ENCODE measurements at regions not wholly inside any gene's neighbourhood (a gene's known extent, or its start where the extent isn't known, plus 50 kb on each side); places are given as distances from the start of the nearest gene placed in this dataset.

GRCh38 chr13:34013061-34013460 is 195.1 kb downstream of the RFC3 start:
- DNase-seq (ENCODE audit: low spot score) = no peak
- no peak for TF ChIP-seq CTCF (conservative IDR thresholded peaks at IDR 0.05; ENCODE audit: low read depth)
- ChIA-PET POLR2A (ENCODE audit: low non-redundant PET) (no interaction called here), CTCF (no interaction called here)
- no peak overlapping the region for H3K27ac ChIP-seq

GRCh38 chr13:34017231-34017630 is 199.3 kb downstream of the RFC3 start:
- no peak overlapping the region for H3K27ac ChIP-seq
- ChIA-PET POLR2A (ENCODE audit: low non-redundant PET) (no interaction called here), CTCF (interaction anchor here (0.6 kb wide), 1 partner anchor 43 kb away, joined by 3 read pairs; no protein-coding TSS in a partner anchor)
- TF ChIP-seq CTCF (conservative IDR thresholded peaks at IDR 0.05; ENCODE audit: low read depth) = no peak
- DNase-seq (ENCODE audit: low spot score) = peak; percentile 31

- ChIA-PET CTCF (no interaction called here), POLR2A (ENCODE audit: low non-redundant PET) (no interaction called here)
- no peak for TF ChIP-seq CTCF (conservative IDR thresholded peaks at IDR 0.05; ENCODE audit: low read depth)
- H3K27ac ChIP-seq = no peak overlapping the region
- DNase-seq (ENCODE audit: low spot score) = no peak
These were observed 201.9 kb downstream of the RFC3 start for GRCh38 chr13:34019870-34020269.

GRCh38 chr13:34020388-34020787 is 202.4 kb downstream of the RFC3 start:
- no peak for TF ChIP-seq CTCF (conservative IDR thresholded peaks at IDR 0.05; ENCODE audit: low read depth)
- POLR2A ChIA-PET (ENCODE audit: low non-redundant PET) = no interaction called here
- CTCF ChIA-PET = interaction anchor here (0.7 kb wide), 1 partner anchor 19 kb away, joined by 3 read pairs; no protein-coding TSS in a partner anchor
- no peak overlapping the region for H3K27ac ChIP-seq
- DNase-seq (ENCODE audit: low spot score) = no peak

- DNase-seq (ENCODE audit: low spot score) = no peak
- H3K27ac ChIP-seq = no peak overlapping the region
- no peak for TF ChIP-seq CTCF (conservative IDR thresholded peaks at IDR 0.05; ENCODE audit: low read depth)
- ChIA-PET POLR2A (ENCODE audit: low non-redundant PET) (no interaction called here), CTCF (interaction anchor here (0.5 kb wide), 1 partner anchor 113 kb away, joined by 3 read pairs; no protein-coding TSS in a partner anchor)
These were observed 203.7 kb downstream of the RFC3 start for GRCh38 chr13:34021619-34022018.

GRCh38 chr13:34025746-34026145 is 207.8 kb downstream of the RFC3 start:
- no peak for TF ChIP-seq CTCF (conservative IDR thresholded peaks at IDR 0.05; ENCODE audit: low read depth)
- DNase-seq (ENCODE audit: low spot score) = peak; percentile 10
- ChIA-PET CTCF (no interaction called here), POLR2A (ENCODE audit: low non-redundant PET) (no interaction called here)
- H3K27ac ChIP-seq = no peak overlapping the region

GRCh38 chr13:34026308-34026707 is 208.4 kb downstream of the RFC3 start:
- no peak for TF ChIP-seq CTCF (conservative IDR thresholded peaks at IDR 0.05; ENCODE audit: low read depth)
- no peak overlapping the region for H3K27ac ChIP-seq
- DNase-seq (ENCODE audit: low spot score) = no peak
- ChIA-PET POLR2A (ENCODE audit: low non-redundant PET) (no interaction called here), CTCF (no interaction called here)

Data from RWPE1 (cell line).